PC-3 (cell line): ENCODE measurements at regions not wholly inside any gene's neighbourhood (a gene's known extent, or its start where the extent isn't known, plus 50 kb on each side); places are given as distances from the start of the nearest gene placed in this dataset.

Experiments used
- ATAC-seq: fragments of 200-7000 bp; cut with Tn5 transposase; 2 replicates; pipeline ENCODE4 v1.9.1; 2020; ENCODE audit warnings: mild to moderate bottlenecking, moderate library complexity
- BruUV-seq: library from RNA; stranded (reverse); fragments of 400-500 nt; replicated peaks from 2 replicates; lab custom pipeline; 2021; lab: Mats Ljungman, UMichigan
- CTCF ChIA-PET: fragments of 300-600 bp; sonication (Branson Sonifier 250); formaldehyde crosslinking; loops from one replicate; lab custom pipeline; 2022; ENCODE audit warnings: antibody characterized with exemption; lab: Charles Lee
- POLR2A ChIA-PET: fragments of 300-600 bp; sonication (Branson Sonifier 250); formaldehyde crosslinking; loops from one replicate; lab custom pipeline; 2022; ENCODE audit warnings: antibody characterized with exemption; ENCODE audit not compliant: unreplicated experiment; lab: Charles Lee
- DNase-seq: peaks from one replicate; pipeline ENCODE4 v3.0.0-alpha.2; 2015
- H2AFZ ChIP-seq: fragments of 300-600 bp; sonication (generic); 2 replicates; pipeline ENCODE4 v1.6.0; 2016; ENCODE audit warnings: antibody characterized with exemption, low read length
- H3F3A ChIP-seq: fragments of 300-600 bp; sonication (generic); one replicate; pipeline ENCODE4 v1.6.0; 2017; ENCODE audit warnings: antibody characterized with exemption, low read length, control low read depth, mild to moderate bottlenecking; ENCODE audit not compliant: unreplicated experiment
- H3K27ac ChIP-seq: fragments of 300-600 bp; sonication (generic); 2 replicates; pipeline ENCODE4 v1.5.1; 2016; ENCODE audit warnings: mild to moderate bottlenecking, low read length
- H3K27me3 ChIP-seq: fragments of 300-600 bp; sonication (generic); 2 replicates; pipeline ENCODE4 v1.6.1; 2016; ENCODE audit warnings: low read length, mixed read lengths
- H3K36me3 ChIP-seq: fragments of 300-600 bp; sonication (generic); 2 replicates; pipeline ENCODE4 v1.6.1; 2016; ENCODE audit warnings: low read depth, mixed run types, low read length, mixed read lengths
- H3K4me1 ChIP-seq: fragments of 300-600 bp; sonication (generic); 2 replicates; pipeline ENCODE4 v1.5.1; 2016; ENCODE audit warnings: low read length; ENCODE audit not compliant: insufficient read depth
- H3K4me2 ChIP-seq: fragments of 300-600 bp; sonication (generic); 2 replicates; pipeline ENCODE4 v1.6.0; 2016; ENCODE audit warnings: low read length
- H3K4me3 ChIP-seq: fragments of 300-600 bp; sonication (generic); 2 replicates; pipeline ENCODE4 v1.5.1; 2016; ENCODE audit warnings: mild to moderate bottlenecking, low read length, mixed read lengths
- H3K79me2 ChIP-seq: fragments of 300-600 bp; sonication (generic); 2 replicates; pipeline ENCODE4 v1.6.1; 2017; ENCODE audit warnings: low read length, mixed read lengths
- H3K9ac ChIP-seq: fragments of 300-600 bp; sonication (generic); 2 replicates; pipeline ENCODE4 v1.6.0; 2016; ENCODE audit warnings: mild to moderate bottlenecking, low read length
- H3K9me2 ChIP-seq: fragments of 300-600 bp; sonication (generic); replicated peaks from 2 replicates; pipeline ENCODE4 v1.6.1; 2016; ENCODE audit warnings: mixed run types, low read length, mixed read lengths
- H3K9me3 ChIP-seq: fragments of 300-600 bp; sonication (generic); 2 replicates; pipeline ENCODE4 v1.6.1; 2016; ENCODE audit warnings: low read length, mixed read lengths
- H4K20me1 ChIP-seq: fragments of 300-600 bp; sonication (generic); 2 replicates; pipeline ENCODE4 v1.6.1; 2016; ENCODE audit warnings: low read length, mixed read lengths
- EZH2 ChIP-seq: fragments of 300-600 bp; sonication (generic); IDR thresholded peaks from one replicate; pipeline ENCODE4 v1.6.1; 2017; ENCODE audit warnings: antibody characterized with exemption, mild to moderate bottlenecking, low read length; ENCODE audit not compliant: unreplicated experiment
- EZH2phosphoT487 ChIP-seq: fragments of 300-600 bp; sonication (generic); IDR thresholded peaks from 2 replicates; pipeline ENCODE4 v1.6.1; 2018; ENCODE audit warnings: mild to moderate bottlenecking, antibody characterized with exemption, low read length, borderline replicate concordance
- intact Hi-C: fragments of 100-400 bp; cut with micrococcal nuclease; formaldehyde crosslinking; loops from 2 replicates; pipeline ENCODE4 v1.9.0; 2023
- TF ChIP-seq, protein P1 (sequence below): fragments of 300-600 bp; sonication (generic); conservative IDR thresholded peaks from 2 replicates; pipeline ENCODE4 v1.5.1; 2017; ENCODE audit warnings: antibody characterized with exemption, low read depth, mild to moderate bottlenecking, low read length

DNA sequence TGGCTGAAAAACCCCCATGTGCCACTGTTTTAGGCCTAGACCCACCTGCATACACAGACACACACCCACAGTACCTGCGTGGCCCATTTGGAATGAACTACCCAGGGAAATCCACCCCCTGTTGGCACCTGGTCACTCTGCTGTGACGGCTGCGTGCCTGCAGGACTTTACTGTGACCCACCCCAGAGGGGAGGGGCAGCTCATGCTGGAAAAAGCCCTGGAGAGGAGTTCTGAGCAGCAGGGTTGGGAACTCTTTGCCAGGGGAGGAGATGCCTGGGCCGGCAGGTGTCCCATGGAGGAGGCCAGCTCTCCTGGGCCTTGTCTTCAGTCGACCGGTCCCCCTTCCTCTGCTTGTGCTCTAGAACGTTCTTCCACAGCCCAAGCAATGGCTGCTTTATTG is 87.3 kb upstream of the CSF3R start:
- Histone ChIP-seq H3K27me3 (peaks cover 29% of the 10 kb centered on the region), H3K9ac (no peak overlapping the region), H2AFZ (no peak overlapping the region), H3K4me2 (no peak overlapping the region), H3K4me1 (no peaks in the 10 kb centered on the region), H3K9me3 (no peaks in the 10 kb centered on the region), H3K4me3 (no peak overlapping the region), H3K27ac (no peak overlapping the region), H3K36me3 (no peaks in the 10 kb centered on the region), H4K20me1 (no peaks in the 10 kb centered on the region), H3K9me2 (no peaks in the 10 kb centered on the region), H3F3A (no peaks in the 10 kb centered on the region), H3K79me2 (no peaks in the 10 kb centered on the region)
- ChIA-PET CTCF (no interaction called here), POLR2A (interaction anchor here (0.6 kb wide), 1 partner anchor 714 kb away, joined by 3 read pairs; no protein-coding TSS in a partner anchor)
- TF ChIP-seq EZH2phosphoT487 (no peak), EZH2 (no peak)
- TF ChIP-seq, protein P1, sequence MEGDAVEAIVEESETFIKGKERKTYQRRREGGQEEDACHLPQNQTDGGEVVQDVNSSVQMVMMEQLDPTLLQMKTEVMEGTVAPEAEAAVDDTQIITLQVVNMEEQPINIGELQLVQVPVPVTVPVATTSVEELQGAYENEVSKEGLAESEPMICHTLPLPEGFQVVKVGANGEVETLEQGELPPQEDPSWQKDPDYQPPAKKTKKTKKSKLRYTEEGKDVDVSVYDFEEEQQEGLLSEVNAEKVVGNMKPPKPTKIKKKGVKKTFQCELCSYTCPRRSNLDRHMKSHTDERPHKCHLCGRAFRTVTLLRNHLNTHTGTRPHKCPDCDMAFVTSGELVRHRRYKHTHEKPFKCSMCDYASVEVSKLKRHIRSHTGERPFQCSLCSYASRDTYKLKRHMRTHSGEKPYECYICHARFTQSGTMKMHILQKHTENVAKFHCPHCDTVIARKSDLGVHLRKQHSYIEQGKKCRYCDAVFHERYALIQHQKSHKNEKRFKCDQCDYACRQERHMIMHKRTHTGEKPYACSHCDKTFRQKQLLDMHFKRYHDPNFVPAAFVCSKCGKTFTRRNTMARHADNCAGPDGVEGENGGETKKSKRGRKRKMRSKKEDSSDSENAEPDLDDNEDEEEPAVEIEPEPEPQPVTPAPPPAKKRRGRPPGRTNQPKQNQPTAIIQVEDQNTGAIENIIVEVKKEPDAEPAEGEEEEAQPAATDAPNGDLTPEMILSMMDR = no peak
- ATAC-seq (no peak), DNase-seq (no peak)
- intact Hi-C loops = no loop called here
- no TSS peak for BruUV-seq

DNA sequence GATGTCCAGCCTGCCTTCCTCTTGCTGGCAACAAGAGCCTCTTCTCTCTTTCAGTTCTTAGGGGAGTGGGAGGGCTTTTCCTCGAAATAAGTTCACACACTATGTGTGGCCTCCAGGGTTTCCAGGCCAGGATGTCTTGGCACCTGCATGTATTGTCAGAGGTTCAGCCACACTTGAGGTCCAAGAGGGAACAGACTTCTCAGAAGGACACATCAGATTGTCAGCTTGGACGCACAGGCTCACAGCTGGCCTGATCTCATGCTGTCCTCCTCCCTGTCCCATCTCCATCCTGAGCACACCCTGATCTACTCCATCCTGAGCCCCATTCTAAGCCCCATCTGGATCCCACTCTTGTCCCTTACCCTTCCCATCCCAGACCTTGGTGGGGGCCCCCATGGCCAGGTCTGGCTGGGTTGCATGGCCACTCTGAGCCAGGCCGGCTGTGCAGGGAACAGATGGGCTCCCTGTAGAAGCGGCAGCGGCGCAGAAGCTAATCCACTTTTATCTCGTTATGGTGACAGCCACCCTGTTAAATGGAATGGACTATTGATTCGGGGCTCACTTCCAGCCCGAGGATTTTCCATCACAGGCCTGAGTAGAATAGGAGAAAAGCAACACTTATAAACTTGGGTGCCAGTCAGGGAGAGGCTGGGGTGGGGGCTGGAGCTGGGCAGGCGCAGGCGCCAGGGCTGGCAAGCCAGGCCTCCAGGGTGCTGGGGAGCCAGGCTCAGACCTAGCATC is 85.1 kb upstream of the CSF3R start:
- Histone ChIP-seq H3K9ac (no peak overlapping the region), H3K9me3 (no peaks in the 10 kb centered on the region), H3K36me3 (no peaks in the 10 kb centered on the region), H3K27me3 (peaks cover 26% of the 10 kb centered on the region), H3F3A (no peaks in the 10 kb centered on the region), H3K9me2 (no peaks in the 10 kb centered on the region), H4K20me1 (no peaks in the 10 kb centered on the region), H3K4me3 (no peak overlapping the region), H3K79me2 (no peaks in the 10 kb centered on the region), H2AFZ (no peak overlapping the region), H3K4me1 (no peaks in the 10 kb centered on the region), H3K27ac (no peak overlapping the region), H3K4me2 (no peak overlapping the region)
- CTCF ChIA-PET = no interaction called here
- BruUV-seq = no TSS peak
- intact Hi-C loops = no loop called here
- POLR2A ChIA-PET = no interaction called here
- DNase-seq = no peak
- TF ChIP-seq EZH2phosphoT487 (no peak), EZH2 (no peak)
- TF ChIP-seq, protein P1 = no peak
- ATAC-seq = no peak
